H9 (cell line): ENCODE measurements at regions not wholly inside any gene's neighbourhood (a gene's known extent, or its start where the extent isn't known, plus 50 kb on each side); places are given as distances from the start of the nearest gene placed in this dataset.

ENCODE experiments used
- DNase-seq: peaks from one replicate; pipeline ENCODE4 v3.0.0-alpha.2; 2017
- H2AFZ ChIP-seq: one replicate; pipeline ENCODE4 v1.6.1; 2013; ENCODE audit warnings: mild to moderate bottlenecking, low read length, control low read depth, moderate library complexity
- H2AK5ac ChIP-seq: 2 replicates; pipeline ENCODE4 v1.6.1; 2013; ENCODE audit warnings: low read length, control low read depth, mixed read lengths; ENCODE audit not compliant: insufficient read length
- H2BK120ac ChIP-seq: one replicate; pipeline ENCODE4 v1.6.1; 2013; ENCODE audit warnings: low read depth, mild to moderate bottlenecking, low read length, control low read depth, inconsistent platforms; ENCODE audit not compliant: poor library complexity, severe bottlenecking
- H2BK12ac ChIP-seq: 2 replicates; pipeline ENCODE4 v1.6.1; 2013; ENCODE audit warnings: low read length, control low read depth, mixed read lengths, low read depth; ENCODE audit not compliant: insufficient read length
- H2BK15ac ChIP-seq: 2 replicates; pipeline ENCODE4 v1.6.1; 2013; ENCODE audit warnings: low read depth, low read length, control low read depth
- H2BK20ac ChIP-seq: one replicate; pipeline ENCODE4 v1.6.1; 2013; ENCODE audit warnings: low read depth, mild to moderate bottlenecking, low read length, control low read depth, inconsistent platforms; ENCODE audit not compliant: poor library complexity, severe bottlenecking
- H2BK5ac ChIP-seq: 2 replicates; pipeline ENCODE4 v1.6.1; 2013; ENCODE audit warnings: low read length, control low read depth, mixed read lengths; ENCODE audit not compliant: insufficient read length
- H3K14ac ChIP-seq: 2 replicates; pipeline ENCODE4 v1.6.1; 2013; ENCODE audit warnings: low read length, control low read depth; ENCODE audit not compliant: insufficient read depth
- H3K18ac ChIP-seq: 2 replicates; pipeline ENCODE4 v1.6.1; 2013; ENCODE audit warnings: low read depth, mild to moderate bottlenecking, mixed read lengths, low read length, control low read depth; ENCODE audit not compliant: insufficient read length
- H3K23ac ChIP-seq: 2 replicates; pipeline ENCODE4 v1.6.1; 2013; ENCODE audit warnings: low read length, control low read depth, mixed read lengths, low read depth; ENCODE audit not compliant: insufficient read length
- H3K23me2 ChIP-seq: 2 replicates; pipeline ENCODE4 v1.6.1; 2013; ENCODE audit warnings: low read depth, mild to moderate bottlenecking, mixed read lengths, low read length, control low read depth; ENCODE audit not compliant: insufficient read length, poor library complexity, severe bottlenecking
- H3K27ac ChIP-seq: 2 replicates; pipeline ENCODE4 v1.5.1; 2013; ENCODE audit warnings: low read length, control low read depth, mixed read lengths, low read depth; ENCODE audit not compliant: insufficient read length
- H3K27me3 ChIP-seq: 2 replicates; pipeline ENCODE4 v1.6.1; 2013; ENCODE audit warnings: low read length, control low read depth, inconsistent platforms; ENCODE audit not compliant: insufficient read depth
- H3K4ac ChIP-seq: 2 replicates; pipeline ENCODE4 v1.6.1; 2013; ENCODE audit warnings: low read depth, mild to moderate bottlenecking, control low read depth, inconsistent platforms, low read length, moderate library complexity
- H3K4me1 ChIP-seq: 2 replicates; pipeline ENCODE4 v1.6.1; 2013; ENCODE audit warnings: low read length, control low read depth, inconsistent platforms; ENCODE audit not compliant: insufficient read depth
- H3K4me2 ChIP-seq: 2 replicates; pipeline ENCODE4 v1.6.1; 2013; ENCODE audit warnings: low read length, control low read depth, mixed read lengths; ENCODE audit not compliant: insufficient read length, insufficient read depth
- H3K56ac ChIP-seq: 2 replicates; pipeline ENCODE4 v1.6.1; 2013; ENCODE audit warnings: low read depth, mild to moderate bottlenecking, mixed read lengths, low read length, control low read depth; ENCODE audit not compliant: insufficient read length
- H3K79me1 ChIP-seq: 2 replicates; pipeline ENCODE4 v1.6.1; 2013; ENCODE audit warnings: low read depth, mild to moderate bottlenecking, moderate library complexity, low read length, control low read depth, inconsistent platforms; ENCODE audit not compliant: insufficient read depth, poor library complexity, severe bottlenecking
- H3K79me2 ChIP-seq: 2 replicates; pipeline ENCODE4 v1.6.1; 2013; ENCODE audit warnings: low read length, control low read depth, inconsistent platforms; ENCODE audit not compliant: insufficient read depth
- H3K9ac ChIP-seq: 2 replicates; pipeline ENCODE4 v1.6.1; 2013; ENCODE audit warnings: low read length, control low read depth, mixed read lengths; ENCODE audit not compliant: insufficient read length; ENCODE audit errors: extremely low read depth
- H3K9me3 ChIP-seq: one replicate; pipeline ENCODE4 v1.6.1; 2013; ENCODE audit warnings: low read depth, low read length, inconsistent platforms; ENCODE audit not compliant: control insufficient read depth
- H3T11ph ChIP-seq: one replicate; pipeline ENCODE4 v1.6.1; 2013; ENCODE audit warnings: mild to moderate bottlenecking, low read length, control low read depth, inconsistent platforms
- H4K20me1 ChIP-seq: one replicate; pipeline ENCODE4 v1.6.1; 2013; ENCODE audit not compliant: control insufficient read depth, insufficient read length, insufficient read depth
- H4K5ac ChIP-seq: 2 replicates; pipeline ENCODE4 v1.6.1; 2013; ENCODE audit warnings: low read depth, mild to moderate bottlenecking, mixed read lengths, low read length, control low read depth; ENCODE audit not compliant: insufficient read length
- H4K8ac ChIP-seq: replicated peaks from 2 replicates; pipeline ENCODE4 v1.6.1; 2013; ENCODE audit warnings: low read length, control low read depth, mixed read lengths, low read depth; ENCODE audit not compliant: insufficient read length
- H4K91ac ChIP-seq: 2 replicates; pipeline ENCODE4 v1.6.1; 2013; ENCODE audit warnings: low read depth, mild to moderate bottlenecking, moderate library complexity, mixed read lengths, low read length, control low read depth; ENCODE audit not compliant: insufficient read length
- H3K27ac Mint-ChIP-seq, 3 experiments: 2 replicates in 2 of 3; 3 replicates in 1 of 3; pipeline ENCODE4 v1.8.0; 2020 to 2021; ENCODE audit warnings: mixed read lengths in 3 of 3, mild to moderate bottlenecking in 1 of 3, moderate library complexity in 1 of 3
- H3K27me3 Mint-ChIP-seq: 2 replicates; pipeline ENCODE4 v1.8.0; 2021; ENCODE audit warnings: low read depth, mild to moderate bottlenecking, moderate library complexity, mixed read lengths
- H3K36me3 Mint-ChIP-seq, 3 experiments: 2 replicates in 2 of 3; 3 replicates in 1 of 3; pipeline ENCODE4 v1.8.0; 2020 to 2021; ENCODE audit warnings: low read depth in 3 of 3, mixed read lengths in 3 of 3; ENCODE audit not compliant: insufficient read depth in 1 of 3
- H3K4me1 Mint-ChIP-seq, 2 experiments: 2 replicates each; pipeline ENCODE4 v1.8.0; 2020; ENCODE audit warnings: mixed read lengths in 2 of 2
- H3K4me3 Mint-ChIP-seq, 2 experiments: 2 replicates in 1 of 2; 3 replicates in 1 of 2; pipeline ENCODE4 v1.8.0; 2020 to 2021; ENCODE audit warnings: mild to moderate bottlenecking in 2 of 2, mixed read lengths in 2 of 2, moderate library complexity in 1 of 2
- H3K9me3 Mint-ChIP-seq, 2 experiments: 2 replicates in 1 of 2; 3 replicates in 1 of 2; pipeline ENCODE4 v1.8.0; 2020; ENCODE audit warnings: mild to moderate bottlenecking in 2 of 2, mixed read lengths in 2 of 2, moderate library complexity in 1 of 2
- WGBS: extraction: QIAGEN DNeasy Blood & Tissue Kit; methylation state at CpG from one replicate; pipeline ENCODE4 v1.1.7; 2013; ENCODE audit warnings: missing lambda C conversion rate, low lambda C conversion rate, mixed read lengths; ENCODE audit not compliant: insufficient read length; ENCODE audit errors: extremely low coverage; 5-methylcytosine and 5-hydroxymethylcytosine counted together
- TF ChIP-seq, protein P1 (sequence below): fragments of 200-600 bp; sonication (generic); conservative IDR thresholded peaks from 3 replicates; pipeline ENCODE4 v1.8.0; 2021; ENCODE audit warnings: antibody characterized with exemption, mild to moderate bottlenecking

DNA sequence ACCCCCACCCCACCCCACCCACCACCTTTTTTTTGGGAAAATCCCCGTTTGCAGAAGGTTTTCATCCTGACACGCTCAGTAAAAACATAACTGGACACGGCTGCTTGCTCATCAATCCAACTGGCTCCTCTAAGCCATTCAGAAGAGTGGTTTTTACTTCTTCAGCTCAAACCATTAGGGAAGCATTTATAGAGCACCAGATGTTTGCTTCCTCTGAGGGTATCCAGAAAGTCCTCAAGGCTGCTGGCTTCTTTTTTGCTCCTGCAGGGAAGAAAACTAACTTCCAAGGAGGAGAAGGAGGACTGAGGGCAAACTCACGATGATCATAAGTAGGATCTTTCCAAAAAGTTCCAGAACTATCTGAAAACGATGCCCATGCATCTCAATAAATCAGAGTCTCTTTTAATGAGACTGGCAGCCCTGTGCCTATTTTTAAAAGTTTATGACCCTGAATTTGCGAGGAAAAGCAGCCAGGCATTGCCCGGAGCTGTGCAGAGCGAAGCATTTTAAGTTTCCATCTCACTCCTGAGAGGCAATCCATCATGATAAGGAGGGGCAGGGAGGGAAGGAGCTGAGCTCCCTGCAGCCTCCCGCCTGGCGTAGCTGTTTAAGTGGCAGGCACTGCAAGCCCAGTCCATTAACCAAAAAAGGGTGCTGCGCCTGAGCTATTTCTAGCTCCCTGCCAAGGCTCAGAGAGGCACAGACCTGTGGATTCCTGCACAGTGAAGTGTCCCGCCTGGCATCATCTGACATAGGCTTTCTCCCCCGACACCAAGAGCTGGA, 146.3 kb upstream of the FOXF1 start:
- no peak overlapping the region for H3K23ac ChIP-seq
- Mint-ChIP-seq H3K4me3 (no peak overlapping the region), H3K4me1 (peaks cover 51 to 58% of the 10 kb centered on the region in 2 experiments), H3K27ac (no peak overlapping the region), H3K36me3 (no peaks in the 10 kb centered on the region), H3K9me3 (no peaks in the 10 kb centered on the region), H3K27me3 (peaks cover 8% of the 10 kb centered on the region; the same call in 1 of the 2 replicates)
- no peak overlapping the region for H3K18ac ChIP-seq
- H4K91ac ChIP-seq: no peak overlapping the region
- WGBS: no CpG with 5 or more reads among the region's 13 CpGs
- no peak overlapping the region for H2BK120ac ChIP-seq
- no peak overlapping the region for H2AFZ ChIP-seq
- H3K4ac ChIP-seq: no peak overlapping the region
- no peaks in the 10 kb centered on the region for H3K79me2 ChIP-seq
- H4K20me1 ChIP-seq: no peaks in the 10 kb centered on the region
- no peak overlapping the region for H3K9ac ChIP-seq
- H3K56ac ChIP-seq: no peak overlapping the region
- H4K8ac ChIP-seq: no peak overlapping the region
- H2BK5ac ChIP-seq: no peak overlapping the region
- no peak overlapping the region for H2BK12ac ChIP-seq
- TF ChIP-seq, protein P1, sequence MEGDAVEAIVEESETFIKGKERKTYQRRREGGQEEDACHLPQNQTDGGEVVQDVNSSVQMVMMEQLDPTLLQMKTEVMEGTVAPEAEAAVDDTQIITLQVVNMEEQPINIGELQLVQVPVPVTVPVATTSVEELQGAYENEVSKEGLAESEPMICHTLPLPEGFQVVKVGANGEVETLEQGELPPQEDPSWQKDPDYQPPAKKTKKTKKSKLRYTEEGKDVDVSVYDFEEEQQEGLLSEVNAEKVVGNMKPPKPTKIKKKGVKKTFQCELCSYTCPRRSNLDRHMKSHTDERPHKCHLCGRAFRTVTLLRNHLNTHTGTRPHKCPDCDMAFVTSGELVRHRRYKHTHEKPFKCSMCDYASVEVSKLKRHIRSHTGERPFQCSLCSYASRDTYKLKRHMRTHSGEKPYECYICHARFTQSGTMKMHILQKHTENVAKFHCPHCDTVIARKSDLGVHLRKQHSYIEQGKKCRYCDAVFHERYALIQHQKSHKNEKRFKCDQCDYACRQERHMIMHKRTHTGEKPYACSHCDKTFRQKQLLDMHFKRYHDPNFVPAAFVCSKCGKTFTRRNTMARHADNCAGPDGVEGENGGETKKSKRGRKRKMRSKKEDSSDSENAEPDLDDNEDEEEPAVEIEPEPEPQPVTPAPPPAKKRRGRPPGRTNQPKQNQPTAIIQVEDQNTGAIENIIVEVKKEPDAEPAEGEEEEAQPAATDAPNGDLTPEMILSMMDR: no peak
- H3K14ac ChIP-seq: no peak overlapping the region
- H3K27ac ChIP-seq: no peak overlapping the region
- no peak for DNase-seq
- H3K23me2 ChIP-seq: no peaks in the 10 kb centered on the region
- H2BK20ac ChIP-seq: no peak overlapping the region
- no peak overlapping the region for H2BK15ac ChIP-seq
- H3K9me3 ChIP-seq: no peaks in the 10 kb centered on the region
- H3K4me2 ChIP-seq: no peak overlapping the region
- H3K4me1 ChIP-seq: peaks cover 6% of the 10 kb centered on the region; the same call in 1 of the 2 replicates
- no peaks in the 10 kb centered on the region for H3K79me1 ChIP-seq
- no peak overlapping the region for H4K5ac ChIP-seq
- no peak overlapping the region for H2AK5ac ChIP-seq
- no peak overlapping the region for H3T11ph ChIP-seq
- H3K27me3 ChIP-seq: no peaks in the 10 kb centered on the region
